ENCODE measurements at regions not wholly inside any gene's neighbourhood (a gene's known extent, or its start where the extent isn't known, plus 50 kb on each side); places are given as distances from the start of the nearest gene placed in this dataset.

DNA sequence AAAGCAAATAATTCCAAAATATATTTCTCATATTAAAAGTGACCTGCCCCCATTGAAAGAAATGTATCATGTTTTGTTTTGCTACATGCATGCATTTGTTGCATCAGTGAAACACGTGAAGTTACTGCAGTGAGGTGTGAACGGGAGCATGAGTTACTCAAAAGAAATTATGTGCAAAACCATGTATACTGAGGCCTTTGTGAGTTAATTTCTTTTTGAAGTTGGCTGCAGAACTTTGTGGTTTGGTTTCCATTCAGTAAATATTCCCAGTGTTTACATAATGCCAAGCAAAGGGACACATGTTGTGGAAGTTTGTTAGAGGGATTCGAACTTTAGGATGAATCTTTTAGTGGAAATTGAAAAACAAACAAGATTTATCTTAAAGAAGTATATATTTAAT is 619.4 kb upstream of the ADAMTS5 start:
- Histone ChIP-seq H4K20me1 (ENCODE audit: control insufficient read depth, insufficient read depth, low read depth, low read length) (no peaks in the 10 kb centered on the region), H3K4me2 (ENCODE audit: low read length) (no peak overlapping the region), H3F3A (ENCODE audit: control insufficient read depth, insufficient read depth) (no peaks in the 10 kb centered on the region), H3K27ac (ENCODE audit: low read depth, low read length) (no peak overlapping the region), H3K79me2 (ENCODE audit: control insufficient read depth, low read length) (no peaks in the 10 kb centered on the region), H3K9me2 (replicated peaks; ENCODE audit: control insufficient read depth, low read length) (no peaks in the 10 kb centered on the region), H3K4me1 (ENCODE audit: control insufficient read depth, low read length) (no peaks in the 10 kb centered on the region), H3K27me3 (ENCODE audit: control insufficient read depth, low read length) (no peaks in the 10 kb centered on the region), H3K9me3 (ENCODE audit: control insufficient read depth, insufficient read depth, low read length) (peaks cover 3% of the 10 kb centered on the region; the same call in 1 of the 2 replicates), H3K36me3 (ENCODE audit: control insufficient read depth, low read length) (no peaks in the 10 kb centered on the region), H3K4me3 (ENCODE audit: low read length) (no peak overlapping the region)
- no peak for TF ChIP-seq CTCF (IDR thresholded peaks at IDR 0.05; ENCODE audit: low read depth, low read length, poor library complexity, severe bottlenecking)
- no peak for TF ChIP-seq EZH2phosphoT487 (IDR thresholded peaks at IDR 0.05; ENCODE audit: borderline replicate concordance, low read length)

DNA sequence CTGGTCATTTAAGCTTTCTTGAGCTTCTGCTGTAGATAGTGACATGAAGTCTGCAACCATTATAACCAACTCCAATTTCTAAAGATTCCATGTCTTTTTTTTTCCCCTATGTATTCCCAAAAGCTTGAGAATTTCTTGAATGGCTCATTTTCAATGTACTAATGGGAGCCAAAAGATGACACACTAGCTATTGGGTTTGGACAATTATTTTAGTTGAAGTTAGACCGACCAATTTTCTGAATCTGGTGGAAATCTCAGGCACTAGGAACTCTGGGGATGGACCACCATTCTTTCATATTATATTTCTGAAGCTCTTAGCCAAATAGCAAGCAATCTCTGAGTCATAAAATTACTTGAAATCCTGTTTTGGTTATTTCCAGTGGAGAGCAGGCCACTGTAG is 617.4 kb upstream of the ADAMTS5 start:
- Histone ChIP-seq H4K20me1 (ENCODE audit: control insufficient read depth, insufficient read depth, low read depth, low read length) (no peaks in the 10 kb centered on the region), H3K4me1 (ENCODE audit: control insufficient read depth, low read length) (no peaks in the 10 kb centered on the region), H3K36me3 (ENCODE audit: control insufficient read depth, low read length) (no peaks in the 10 kb centered on the region), H3K4me2 (ENCODE audit: low read length) (no peak overlapping the region), H3K9me2 (replicated peaks; ENCODE audit: control insufficient read depth, low read length) (no peaks in the 10 kb centered on the region), H3K4me3 (ENCODE audit: low read length) (no peak overlapping the region), H3K79me2 (ENCODE audit: control insufficient read depth, low read length) (no peaks in the 10 kb centered on the region), H3K9me3 (ENCODE audit: control insufficient read depth, insufficient read depth, low read length) (peaks cover 3% of the 10 kb centered on the region; the same call in 1 of the 2 replicates), H3K27me3 (ENCODE audit: control insufficient read depth, low read length) (no peaks in the 10 kb centered on the region), H3F3A (ENCODE audit: control insufficient read depth, insufficient read depth) (no peaks in the 10 kb centered on the region), H3K27ac (ENCODE audit: low read depth, low read length) (no peak overlapping the region)
- TF ChIP-seq EZH2phosphoT487 (IDR thresholded peaks at IDR 0.05; ENCODE audit: borderline replicate concordance, low read length), result no peak
- TF ChIP-seq CTCF (IDR thresholded peaks at IDR 0.05; ENCODE audit: low read depth, low read length, poor library complexity, severe bottlenecking), result no peak

DNA sequence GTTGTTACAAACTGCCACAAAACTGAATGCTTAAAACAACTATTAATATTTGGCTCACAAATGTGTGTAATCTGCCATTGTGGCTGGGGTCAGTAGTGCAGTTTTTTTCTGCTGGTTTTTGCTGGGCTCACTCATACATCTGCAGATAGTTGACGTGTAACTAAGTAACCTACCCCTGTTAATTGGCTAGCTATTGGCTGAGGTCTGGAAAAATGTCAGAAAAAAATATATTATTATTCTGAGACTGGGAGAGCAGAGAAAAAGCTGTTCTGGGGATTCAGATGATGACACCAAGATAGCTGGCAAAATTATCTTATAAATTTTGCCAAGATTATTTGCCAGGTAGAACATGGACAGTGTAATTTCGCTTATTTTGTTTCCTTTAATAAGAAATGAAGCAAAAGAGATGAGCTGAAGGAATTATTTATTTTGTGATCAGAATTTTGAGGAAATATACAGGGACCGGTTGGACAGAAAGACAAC is 616.1 kb upstream of the ADAMTS5 start:
- H3K4me1 ChIP-seq (ENCODE audit: control insufficient read depth, low read length), result no peaks in the 10 kb centered on the region
- H3K9me3 ChIP-seq (ENCODE audit: control insufficient read depth, insufficient read depth, low read length), result peaks cover 3% of the 10 kb centered on the region; the same call in 1 of the 2 replicates
- H3K4me2 ChIP-seq (ENCODE audit: low read length), result no peak overlapping the region
- no peak for TF ChIP-seq CTCF (IDR thresholded peaks at IDR 0.05; ENCODE audit: low read depth, low read length, poor library complexity, severe bottlenecking)
- no peak for TF ChIP-seq EZH2phosphoT487 (IDR thresholded peaks at IDR 0.05; ENCODE audit: borderline replicate concordance, low read length)
- no peaks in the 10 kb centered on the region for H3K27me3 ChIP-seq (ENCODE audit: control insufficient read depth, low read length)
- H3K27ac ChIP-seq (ENCODE audit: low read depth, low read length), result no peak overlapping the region
- H3K9me2 ChIP-seq (replicated peaks; ENCODE audit: control insufficient read depth, low read length), result no peaks in the 10 kb centered on the region
- no peaks in the 10 kb centered on the region for H3K79me2 ChIP-seq (ENCODE audit: control insufficient read depth, low read length)
- no peak overlapping the region for H3K4me3 ChIP-seq (ENCODE audit: low read length)
- no peaks in the 10 kb centered on the region for H3K36me3 ChIP-seq (ENCODE audit: control insufficient read depth, low read length)
- H3F3A ChIP-seq (ENCODE audit: control insufficient read depth, insufficient read depth), result no peaks in the 10 kb centered on the region
- H4K20me1 ChIP-seq (ENCODE audit: control insufficient read depth, insufficient read depth, low read depth, low read length), result no peaks in the 10 kb centered on the region
